ENCODE measurements at regions not wholly inside any gene's neighbourhood (a gene's known extent, or its start where the extent isn't known, plus 50 kb on each side); places are given as distances from the start of the nearest gene placed in this dataset.

DNA sequence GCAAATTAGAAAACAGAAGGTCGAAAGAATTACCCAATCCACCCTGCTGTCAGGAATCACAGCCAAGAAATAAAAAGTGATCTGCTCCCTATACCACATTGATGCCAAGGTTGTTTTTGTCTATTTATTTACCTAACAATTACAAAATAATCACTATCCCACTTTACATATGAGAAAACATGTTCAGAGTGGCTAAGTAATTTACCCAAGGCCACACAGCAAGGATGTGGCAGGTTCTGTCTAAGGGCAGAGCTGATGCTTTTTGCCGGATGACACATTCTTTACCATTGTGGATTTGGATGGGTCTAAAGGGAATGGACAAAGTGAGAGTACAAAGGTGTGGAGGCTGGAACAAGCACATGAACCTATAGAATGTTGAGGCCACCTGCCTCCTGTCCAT is 460.7 kb downstream of the INSC start:
- no peak overlapping the region for H2BK12ac ChIP-seq (ENCODE audit: insufficient read length, low read depth, low read length)
- no peak overlapping the region for H3K23ac ChIP-seq (ENCODE audit: insufficient read length, low read depth, low read length)
- no peak overlapping the region for H2BK20ac ChIP-seq (ENCODE audit: low read depth, low read length, poor library complexity, severe bottlenecking)
- no peaks in the 10 kb centered on the region for H3K79me2 ChIP-seq (ENCODE audit: insufficient read depth, low read length)
- no peak overlapping the region for H4K8ac ChIP-seq (replicated peaks; ENCODE audit: insufficient read length, low read depth, low read length)
- H3K4ac ChIP-seq (ENCODE audit: low read depth, low read length) = no peak overlapping the region
- H2BK120ac ChIP-seq (ENCODE audit: low read depth, low read length, poor library complexity, severe bottlenecking) = no peak overlapping the region
- H3K27ac ChIP-seq (ENCODE audit: insufficient read length, low read depth, low read length) = no peak overlapping the region
- no peaks in the 10 kb centered on the region for H3K79me1 ChIP-seq (ENCODE audit: insufficient read depth, low read depth, low read length, poor library complexity, severe bottlenecking)
- Mint-ChIP-seq H3K36me3 (ENCODE audit: insufficient read depth in 1 of 3, low read depth in 3 of 3) (no peaks in the 10 kb centered on the region), H3K27me3 (ENCODE audit: low read depth) (peaks cover 6% of the 10 kb centered on the region), H3K9me3 (no peaks in the 10 kb centered on the region), H3K4me3 (no peak overlapping the region), H3K4me1 (no peaks in the 10 kb centered on the region), H3K27ac (no peak overlapping the region)
- no peaks in the 10 kb centered on the region for H3K23me2 ChIP-seq (ENCODE audit: insufficient read length, low read depth, low read length, poor library complexity, severe bottlenecking)
- no peaks in the 10 kb centered on the region for H3K27me3 ChIP-seq (ENCODE audit: insufficient read depth, low read length)
- no peak overlapping the region for H3K56ac ChIP-seq (ENCODE audit: insufficient read length, low read depth, low read length)
- no peak overlapping the region for H4K5ac ChIP-seq (ENCODE audit: insufficient read length, low read depth, low read length)
- no peaks in the 10 kb centered on the region for H3K4me1 ChIP-seq (ENCODE audit: insufficient read depth, low read length)
- no peak overlapping the region for H3T11ph ChIP-seq (ENCODE audit: low read length)
- no peaks in the 10 kb centered on the region for H3K9me3 ChIP-seq (ENCODE audit: control insufficient read depth, low read depth, low read length)
- no peak overlapping the region for H2AK5ac ChIP-seq (ENCODE audit: insufficient read length, low read length)
- no CpG with 5 or more reads among the region's 2 CpGs for WGBS (ENCODE audit: extremely low coverage, insufficient read length, low lambda C conversion rate)
- H2BK15ac ChIP-seq (ENCODE audit: low read depth, low read length) = no peak overlapping the region
- no peak overlapping the region for H4K91ac ChIP-seq (ENCODE audit: insufficient read length, low read depth, low read length)
- no peak overlapping the region for H3K14ac ChIP-seq (ENCODE audit: insufficient read depth, low read length)
- H2BK5ac ChIP-seq (ENCODE audit: insufficient read length, low read length) = no peak overlapping the region
- H4K20me1 ChIP-seq (ENCODE audit: control insufficient read depth, insufficient read depth, insufficient read length) = no peaks in the 10 kb centered on the region
- TF ChIP-seq, protein P1, sequence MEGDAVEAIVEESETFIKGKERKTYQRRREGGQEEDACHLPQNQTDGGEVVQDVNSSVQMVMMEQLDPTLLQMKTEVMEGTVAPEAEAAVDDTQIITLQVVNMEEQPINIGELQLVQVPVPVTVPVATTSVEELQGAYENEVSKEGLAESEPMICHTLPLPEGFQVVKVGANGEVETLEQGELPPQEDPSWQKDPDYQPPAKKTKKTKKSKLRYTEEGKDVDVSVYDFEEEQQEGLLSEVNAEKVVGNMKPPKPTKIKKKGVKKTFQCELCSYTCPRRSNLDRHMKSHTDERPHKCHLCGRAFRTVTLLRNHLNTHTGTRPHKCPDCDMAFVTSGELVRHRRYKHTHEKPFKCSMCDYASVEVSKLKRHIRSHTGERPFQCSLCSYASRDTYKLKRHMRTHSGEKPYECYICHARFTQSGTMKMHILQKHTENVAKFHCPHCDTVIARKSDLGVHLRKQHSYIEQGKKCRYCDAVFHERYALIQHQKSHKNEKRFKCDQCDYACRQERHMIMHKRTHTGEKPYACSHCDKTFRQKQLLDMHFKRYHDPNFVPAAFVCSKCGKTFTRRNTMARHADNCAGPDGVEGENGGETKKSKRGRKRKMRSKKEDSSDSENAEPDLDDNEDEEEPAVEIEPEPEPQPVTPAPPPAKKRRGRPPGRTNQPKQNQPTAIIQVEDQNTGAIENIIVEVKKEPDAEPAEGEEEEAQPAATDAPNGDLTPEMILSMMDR (conservative IDR thresholded peaks at IDR 0.05) = no peak
- no peak overlapping the region for H3K18ac ChIP-seq (ENCODE audit: insufficient read length, low read depth, low read length)
- DNase-seq = no peak
- no peak overlapping the region for H2AFZ ChIP-seq (ENCODE audit: low read length)
- no peak overlapping the region for H3K4me2 ChIP-seq (ENCODE audit: insufficient read depth, insufficient read length, low read length)
- no peak overlapping the region for H3K9ac ChIP-seq (ENCODE audit: extremely low read depth, insufficient read length, low read length)

Data from H9 (cell line).